ENCODE measurements at regions not wholly inside any gene's neighbourhood (a gene's known extent, or its start where the extent isn't known, plus 50 kb on each side); places are given as distances from the start of the nearest gene placed in this dataset.

DNA sequence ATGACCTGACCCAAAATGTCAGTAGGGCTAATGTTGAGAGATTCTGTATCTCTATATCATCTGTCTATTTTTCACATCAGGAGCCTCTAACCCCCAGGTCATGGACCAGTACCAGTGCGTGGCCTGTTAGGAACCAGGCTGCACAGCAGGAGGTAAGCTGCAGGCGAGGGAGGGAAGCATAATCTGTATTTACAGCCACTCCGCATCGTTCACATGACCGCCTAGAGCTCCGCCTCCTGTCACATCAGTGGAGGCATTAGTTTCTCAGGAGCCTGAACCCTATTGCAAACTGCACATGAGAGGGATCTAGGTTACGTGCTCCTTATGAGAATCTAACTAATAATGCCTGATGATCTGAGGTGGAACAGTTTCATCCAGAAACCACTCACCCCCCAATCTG, 180.6 kb downstream of the RDH14 start:
- no peak for DNase-seq (ENCODE audit: low read depth)

DNA sequence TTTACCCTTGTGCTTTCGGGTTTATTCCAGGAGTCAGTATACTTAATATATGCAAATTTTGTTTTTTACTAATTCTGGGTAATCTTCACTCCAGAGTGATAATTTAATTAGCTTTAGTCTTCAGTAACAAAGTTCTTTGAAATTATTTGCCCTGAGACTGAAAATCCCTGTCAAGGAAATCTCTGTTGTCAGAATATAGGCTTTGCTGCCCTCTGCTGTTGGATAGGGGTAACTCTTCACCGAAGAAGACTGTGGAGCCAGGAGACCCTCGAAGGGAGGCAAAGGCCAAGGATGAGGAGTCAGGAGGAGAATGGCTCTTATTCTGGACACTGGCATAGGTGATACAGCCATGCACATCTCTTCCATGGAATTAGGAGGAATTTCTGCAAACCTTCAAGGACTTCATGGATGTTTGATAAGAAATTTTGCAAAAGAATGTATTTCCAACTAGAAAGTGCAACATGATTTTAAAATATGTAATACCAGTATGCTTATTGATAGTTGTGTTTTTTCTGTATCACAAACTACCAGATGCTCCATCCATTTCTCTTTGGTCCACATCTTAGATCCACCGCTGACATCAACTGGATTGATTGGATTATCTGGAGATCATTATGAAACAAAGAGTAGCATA, 182.3 kb downstream of the RDH14 start:
- no peak for DNase-seq (ENCODE audit: low read depth)

DNA sequence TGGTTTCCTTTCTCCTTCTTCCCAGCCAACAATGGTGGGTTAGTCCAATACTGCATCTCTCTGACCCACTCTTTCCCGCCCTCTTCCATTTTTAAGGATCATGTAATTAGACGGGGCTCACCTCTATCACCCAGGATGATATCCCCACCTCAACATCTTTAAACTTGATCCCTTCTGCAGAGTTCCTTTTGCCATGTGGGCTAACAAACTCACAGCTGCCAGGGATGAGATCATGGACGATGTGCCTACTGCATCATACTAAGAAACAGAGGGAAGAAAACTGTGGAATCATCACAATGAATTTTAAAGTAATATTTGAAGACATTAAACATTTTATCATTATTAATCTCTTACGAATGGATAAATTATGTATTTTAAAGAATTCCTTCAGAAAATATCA, 183.5 kb downstream of the RDH14 start:
- DNase-seq (ENCODE audit: low read depth), result no peak

DNA sequence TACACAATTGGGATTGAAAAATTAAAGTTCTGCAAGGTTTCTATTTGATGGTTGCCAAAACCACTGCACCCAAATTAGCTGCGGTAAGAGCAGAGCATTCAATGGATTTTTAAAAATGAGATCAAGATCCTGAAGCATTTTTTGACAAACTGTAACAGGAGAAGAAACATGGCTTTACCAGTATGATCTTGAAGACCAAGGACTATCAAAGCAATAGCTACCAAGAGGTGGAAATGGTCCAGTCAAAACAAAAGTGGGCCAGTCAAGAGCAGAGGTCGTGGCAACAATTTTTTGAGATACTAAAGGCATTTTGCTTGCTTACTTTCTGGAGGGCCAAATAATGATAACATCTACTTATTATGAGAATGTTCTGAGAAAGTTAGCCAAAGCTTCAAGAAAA, 186.8 kb downstream of the RDH14 start:
- DNase-seq (ENCODE audit: low read depth), result no peak

DNA sequence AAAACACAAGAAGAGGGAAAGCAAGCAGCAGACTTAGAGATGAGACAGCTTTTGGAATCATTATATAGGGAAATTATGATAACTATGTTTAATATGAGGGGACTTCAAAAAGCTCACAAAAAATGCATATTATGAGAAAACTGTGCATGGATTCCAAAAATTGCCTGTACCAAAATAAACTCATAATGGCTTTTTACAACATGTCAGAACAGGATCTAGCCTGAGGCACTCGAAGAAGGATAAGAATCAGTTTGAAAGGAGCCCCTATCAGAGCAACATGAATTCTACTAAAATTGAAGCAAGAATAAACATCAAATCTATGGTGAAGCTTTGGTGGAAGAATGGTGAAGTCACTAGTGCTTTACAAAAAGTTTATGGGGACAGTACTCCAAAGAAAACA, 187.4 kb downstream of the RDH14 start:
- DNase-seq (ENCODE audit: low read depth), result no peak

DNA sequence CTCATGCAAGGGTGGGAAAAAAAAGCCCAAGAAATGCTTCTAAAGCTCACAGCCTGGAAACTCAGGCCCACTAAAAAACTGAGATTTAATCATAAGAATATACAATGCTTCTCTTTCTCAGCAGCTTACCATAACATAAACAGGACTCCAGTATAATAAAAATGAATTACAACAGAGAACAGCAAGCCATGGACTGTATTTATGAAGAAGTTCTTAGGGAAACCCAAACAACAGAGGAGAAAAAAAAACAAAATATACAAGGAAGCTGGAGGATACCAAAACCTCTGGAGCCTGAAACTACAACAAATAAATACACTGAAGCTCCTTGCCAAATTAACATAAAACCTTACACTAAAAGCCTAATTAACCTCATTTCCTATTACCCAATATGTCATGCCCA, 187.8 kb downstream of the RDH14 start:
- DNase-seq (ENCODE audit: low read depth), result no peak

DNA sequence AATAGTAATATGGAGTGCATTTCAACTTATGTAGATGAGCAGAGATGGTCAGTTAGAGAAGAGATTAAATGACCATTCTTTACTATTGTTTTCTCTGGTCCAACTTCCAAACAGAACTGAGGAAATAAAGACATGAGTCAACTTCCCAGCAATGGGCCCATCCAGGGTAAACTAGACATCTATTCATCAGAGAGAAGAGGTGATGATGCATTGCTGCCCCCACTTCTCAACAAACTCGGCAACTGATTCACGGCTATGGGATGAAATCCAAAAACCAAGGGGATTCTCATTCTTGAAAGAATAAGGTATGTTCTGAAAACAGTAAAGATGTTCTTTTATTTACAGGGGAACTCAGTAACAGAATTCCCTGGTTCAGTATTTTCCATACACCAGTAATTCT, 190.7 kb downstream of the RDH14 start:
- no peak for DNase-seq (ENCODE audit: low read depth)

DNA sequence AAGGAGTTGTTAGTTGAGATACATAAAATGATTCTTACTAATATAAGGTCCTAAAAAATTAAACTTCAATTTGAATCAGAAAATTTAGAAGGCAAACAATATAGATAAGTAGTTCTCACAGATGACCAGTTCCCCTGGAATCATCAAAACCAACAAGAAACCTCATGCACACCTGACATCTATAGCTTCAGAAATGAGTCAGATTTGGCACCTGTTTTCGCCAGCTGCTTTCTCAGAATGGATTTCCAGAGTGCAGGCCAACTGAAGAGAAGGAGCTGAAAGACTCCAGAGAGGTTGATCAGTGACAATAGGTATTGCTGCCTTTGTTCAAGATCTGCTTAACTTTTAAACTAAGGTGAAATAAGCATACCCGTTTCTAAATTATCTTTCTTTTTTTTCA, 192.4 kb downstream of the RDH14 start:
- no peak for DNase-seq (ENCODE audit: low read depth)

DNA sequence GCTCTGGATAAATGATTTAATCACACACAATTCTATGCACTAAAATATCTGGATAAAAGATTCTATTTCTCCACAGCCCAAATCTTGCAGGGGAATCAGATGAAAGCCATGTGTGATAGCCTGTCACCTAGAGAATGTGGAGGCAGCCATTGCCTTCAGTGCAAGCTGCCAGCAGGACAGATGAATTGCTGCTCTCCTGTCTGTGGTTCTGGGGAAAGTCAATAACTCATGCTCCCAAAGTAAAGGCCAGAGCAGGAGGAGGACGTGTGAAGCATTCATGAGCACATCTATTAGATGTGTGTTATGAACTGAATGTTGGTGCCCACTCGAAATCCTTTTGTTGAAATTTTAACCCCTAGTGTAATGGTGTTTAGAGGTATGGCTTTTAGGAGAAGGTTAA, 195.1 kb downstream of the RDH14 start:
- DNase-seq (ENCODE audit: low read depth), result no peak

DNA sequence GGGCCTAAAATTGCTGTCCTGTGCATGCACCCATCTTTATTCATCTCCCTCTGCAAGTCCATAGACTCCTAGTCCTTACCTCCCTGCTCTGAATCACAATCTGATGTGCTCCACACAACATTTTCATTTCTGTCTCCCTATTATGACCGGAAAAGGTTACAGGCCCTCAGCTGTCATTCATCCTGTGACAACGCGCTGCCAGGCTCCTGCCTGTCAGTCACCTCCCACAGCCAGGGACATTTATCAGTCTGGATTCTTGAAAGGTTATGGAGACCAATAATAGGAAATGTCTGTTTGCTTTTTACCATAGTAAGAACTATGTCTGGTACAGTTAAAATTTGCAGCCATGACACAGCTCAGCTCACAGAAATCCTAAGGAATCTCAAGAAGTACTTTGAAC, 197.1 kb downstream of the RDH14 start:
- no peak for DNase-seq (ENCODE audit: low read depth)

DNA sequence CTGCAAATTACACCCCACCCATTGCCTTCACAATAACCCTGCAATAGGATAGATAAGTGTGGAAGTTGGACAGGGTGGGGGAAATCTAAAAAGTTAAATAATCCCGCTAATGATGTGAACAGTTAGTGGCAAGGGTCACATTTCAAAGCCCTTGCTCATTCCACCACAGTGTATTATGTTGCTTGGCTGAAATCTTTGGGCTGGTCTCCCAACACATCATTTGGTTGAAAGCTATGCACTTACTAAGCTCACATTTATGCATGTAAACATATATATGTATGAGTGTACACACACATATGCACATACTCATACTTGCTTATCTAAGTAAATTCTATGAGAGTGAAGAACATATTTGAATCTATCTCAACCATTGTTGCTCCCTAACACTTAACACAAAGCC, 197.8 kb downstream of the RDH14 start:
- DNase-seq (ENCODE audit: low read depth), result no peak

DNA sequence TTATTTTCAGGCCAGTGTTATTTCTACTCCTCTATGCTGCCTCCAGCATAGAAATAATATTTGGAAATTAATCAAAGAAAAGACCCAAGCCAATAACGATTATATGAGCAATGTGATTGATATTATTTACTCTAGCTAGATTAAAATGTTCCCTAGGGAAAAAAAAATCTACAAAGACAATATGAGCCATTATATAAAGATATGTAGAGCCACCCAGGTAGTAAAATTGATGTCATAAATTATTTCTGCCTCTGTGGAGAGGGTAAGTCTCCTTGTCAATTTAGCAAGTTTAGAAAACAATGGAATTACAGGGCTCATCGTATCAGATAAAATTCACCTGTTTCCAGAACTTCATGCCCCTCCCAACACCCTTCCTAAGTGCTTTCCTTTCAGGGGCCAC, 202.9 kb downstream of the RDH14 start:
- DNase-seq (ENCODE audit: low read depth), result no peak

DNA sequence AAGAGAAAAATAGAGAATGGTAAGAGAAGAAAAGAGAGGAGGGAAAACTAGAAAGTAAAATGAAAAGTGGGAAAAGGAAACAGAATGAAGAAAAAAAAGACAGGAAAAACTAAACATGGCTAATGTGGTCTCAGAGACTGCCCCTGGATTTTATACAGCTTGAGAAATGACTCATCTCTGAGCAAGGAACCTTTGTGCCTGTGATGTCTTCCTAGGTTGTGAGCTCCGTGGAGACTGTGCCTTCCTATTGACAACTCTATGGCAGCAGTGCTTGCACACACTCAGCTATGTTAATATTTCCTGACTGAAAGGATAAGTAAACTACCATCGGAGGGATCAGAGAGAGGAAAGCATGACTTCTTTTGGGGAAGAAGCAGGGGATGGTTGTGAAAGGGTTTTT, 203.8 kb downstream of the RDH14 start:
- DNase-seq (ENCODE audit: low read depth), result no peak

DNA sequence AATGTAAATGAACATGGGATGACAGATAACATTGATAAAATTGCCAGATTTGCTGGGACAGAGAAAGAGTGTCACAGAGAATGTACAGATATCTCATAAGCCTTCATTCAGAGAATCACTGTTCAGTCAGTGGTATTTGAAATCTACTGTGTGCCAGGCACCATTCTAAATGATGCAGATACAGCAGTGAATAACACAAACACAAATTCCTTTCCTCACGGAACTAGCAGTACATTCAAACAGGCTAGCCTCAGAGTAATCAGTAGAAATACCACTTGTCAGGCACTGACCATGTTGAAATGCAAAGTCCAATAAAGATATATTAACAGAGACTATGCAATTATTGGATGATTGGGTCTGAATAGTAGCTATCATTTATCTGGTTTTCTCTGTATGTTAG, 211.0 kb downstream of the RDH14 start:
- DNase-seq (ENCODE audit: low read depth), result no peak

DNA sequence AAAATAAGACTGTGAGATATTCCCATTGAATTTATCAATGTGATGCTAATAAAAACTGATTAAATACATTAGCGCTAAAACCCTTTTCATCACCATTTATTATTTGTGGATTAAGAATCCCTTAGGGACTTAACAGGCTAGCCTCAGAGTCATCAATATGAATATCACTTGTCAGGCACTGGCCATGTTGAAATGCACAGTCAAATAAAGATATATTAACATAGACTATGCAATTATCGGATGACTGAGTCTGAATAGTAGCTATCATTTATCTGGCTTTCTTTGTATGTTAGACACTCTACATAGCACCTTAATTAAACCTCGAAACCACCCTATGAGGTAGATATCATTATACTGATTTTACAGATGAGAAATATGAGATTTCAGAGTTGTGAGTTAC, 213.6 kb downstream of the RDH14 start:
- no peak for DNase-seq (ENCODE audit: low read depth)

DNA sequence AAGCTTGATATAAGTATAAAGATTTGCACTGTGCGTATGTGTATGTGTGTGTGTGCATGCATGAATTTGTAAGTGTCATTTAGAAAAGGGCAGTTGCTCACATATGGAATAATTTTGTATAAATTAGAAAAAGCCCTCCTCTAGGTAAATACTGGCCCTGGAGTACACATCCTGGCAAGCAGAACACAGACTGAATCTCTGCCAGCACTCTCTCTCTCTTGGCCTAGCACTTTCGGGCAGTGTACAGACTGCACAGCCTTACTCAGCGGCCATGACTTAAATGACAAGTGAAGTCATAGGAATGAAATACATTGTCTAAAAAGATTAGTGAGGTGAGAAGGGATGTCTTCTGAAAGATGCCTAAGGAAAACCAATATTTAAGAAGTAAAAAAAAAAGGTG, 214.1 kb downstream of the RDH14 start:
- DNase-seq (ENCODE audit: low read depth), result no peak

DNA sequence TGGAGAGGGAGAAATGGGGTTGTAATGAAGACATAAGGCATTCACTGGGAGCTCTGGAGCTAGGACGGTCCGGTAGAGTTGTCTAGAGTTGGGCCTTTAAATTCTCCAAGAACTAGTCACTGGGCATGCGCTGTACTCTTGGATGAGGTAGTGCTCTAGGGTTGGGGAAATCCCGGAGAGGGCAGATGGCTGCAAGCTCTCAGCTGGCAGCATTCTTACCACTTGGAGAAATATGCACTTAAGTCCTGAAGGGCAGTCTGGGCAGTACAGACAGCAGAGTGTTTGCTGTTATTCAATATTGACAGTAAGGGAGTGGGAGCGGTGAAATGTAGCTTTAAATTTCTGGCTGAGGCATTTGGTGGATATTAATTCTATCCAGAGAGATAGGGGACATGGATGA, 214.6 kb downstream of the RDH14 start:
- DNase-seq (ENCODE audit: low read depth), result no peak

DNA sequence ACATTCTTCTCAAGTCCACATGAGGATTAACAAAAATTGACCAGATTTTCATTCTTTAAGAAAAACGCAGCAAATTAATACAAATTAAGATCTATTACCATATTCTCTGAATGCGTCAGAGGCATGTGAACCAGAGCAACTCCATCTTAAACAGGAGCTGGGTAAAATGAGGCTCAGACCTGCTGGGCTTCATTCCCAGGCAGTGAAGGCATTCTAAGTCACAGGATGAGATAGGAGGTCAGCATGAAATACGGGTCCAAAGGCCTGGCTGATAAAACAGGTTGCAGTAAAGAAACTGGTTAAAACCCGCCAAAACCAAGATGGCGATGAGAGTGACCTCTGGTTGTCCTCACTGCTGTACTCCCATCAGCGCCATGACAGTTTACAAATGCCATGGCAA, 217.6 kb downstream of the RDH14 start:
- no peak for DNase-seq (ENCODE audit: low read depth)

DNA sequence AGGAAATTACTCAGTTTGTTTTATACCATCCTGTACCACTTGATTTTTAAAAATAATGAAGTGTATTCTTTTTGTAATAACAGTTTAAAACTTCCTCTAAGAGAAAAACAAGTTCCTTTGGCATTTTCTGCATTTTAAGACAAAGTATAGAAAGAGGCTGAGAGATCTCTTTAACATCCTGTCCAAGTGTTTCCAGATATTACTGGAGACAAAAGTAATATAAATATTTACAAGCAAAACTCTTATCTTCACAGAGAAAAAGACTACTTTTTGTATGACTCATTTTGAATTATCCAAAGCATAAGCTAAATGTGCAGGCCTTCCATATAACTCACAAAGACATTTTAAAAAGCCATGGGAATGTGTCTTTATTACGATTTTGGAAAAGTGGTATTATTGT, 221.1 kb downstream of the RDH14 start:
- no peak for DNase-seq (ENCODE audit: low read depth)

DNA sequence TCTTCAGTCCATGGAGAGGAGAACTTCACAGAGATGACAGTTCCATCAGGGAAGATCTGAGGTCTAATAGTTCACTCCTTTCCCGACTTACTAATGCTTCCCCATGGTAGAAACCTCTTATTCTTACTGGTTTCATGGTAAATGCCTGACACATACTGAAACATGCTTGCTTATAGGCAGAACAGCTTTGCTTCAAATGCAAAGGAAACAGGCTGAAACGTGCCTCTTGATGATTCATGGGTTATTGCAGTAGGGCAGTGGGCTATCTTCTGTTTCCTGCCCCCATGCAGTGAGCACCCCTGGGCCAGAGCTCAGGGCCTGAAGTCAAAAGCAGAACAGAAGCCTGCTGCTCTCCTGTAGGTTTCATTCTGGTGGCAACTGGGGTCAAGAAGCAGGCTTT, 223.5 kb downstream of the RDH14 start:
- DNase-seq (ENCODE audit: low read depth), result no peak

DNA sequence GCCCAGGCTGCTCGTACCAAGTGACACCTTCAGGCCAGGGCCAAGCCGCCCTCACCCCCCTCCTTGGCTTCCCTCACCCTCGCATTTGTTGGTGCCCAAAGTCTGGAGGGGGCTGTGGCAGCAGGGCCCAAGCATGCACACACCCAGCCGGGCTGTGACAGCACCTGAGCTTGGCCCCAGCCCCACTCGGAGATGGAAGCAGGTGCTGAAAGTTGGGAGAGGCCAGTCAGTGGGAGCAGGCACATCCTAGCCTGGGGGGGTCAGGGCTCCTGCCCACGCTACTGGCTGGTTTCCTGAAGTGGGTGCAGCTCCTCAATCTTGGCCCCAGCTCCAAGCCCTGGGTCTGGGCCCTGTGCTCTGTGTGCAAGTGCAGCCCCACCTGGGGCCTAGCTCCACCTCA, 228.0 kb downstream of the RDH14 start:
- no peak for DNase-seq (ENCODE audit: low read depth)

DNA sequence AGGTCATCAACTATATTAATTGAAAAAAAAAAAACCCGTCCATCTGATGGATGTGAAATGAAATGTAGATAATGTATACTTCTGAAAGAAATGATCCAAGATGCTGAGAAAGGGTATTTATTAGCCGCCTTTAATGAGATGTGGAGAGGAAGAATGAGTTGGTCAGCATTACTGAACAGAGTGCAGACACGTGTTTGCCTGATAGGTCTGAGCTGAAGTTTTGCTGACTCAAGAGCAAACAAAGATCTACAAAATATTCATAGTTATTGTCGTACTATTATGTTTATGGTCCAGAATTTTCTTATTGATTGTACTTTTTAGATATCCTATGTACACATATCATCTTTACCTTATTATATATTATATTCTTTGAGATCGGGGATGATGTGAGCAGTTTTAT, 235.3 kb downstream of the RDH14 start:
- DNase-seq (ENCODE audit: low read depth), result no peak

DNA sequence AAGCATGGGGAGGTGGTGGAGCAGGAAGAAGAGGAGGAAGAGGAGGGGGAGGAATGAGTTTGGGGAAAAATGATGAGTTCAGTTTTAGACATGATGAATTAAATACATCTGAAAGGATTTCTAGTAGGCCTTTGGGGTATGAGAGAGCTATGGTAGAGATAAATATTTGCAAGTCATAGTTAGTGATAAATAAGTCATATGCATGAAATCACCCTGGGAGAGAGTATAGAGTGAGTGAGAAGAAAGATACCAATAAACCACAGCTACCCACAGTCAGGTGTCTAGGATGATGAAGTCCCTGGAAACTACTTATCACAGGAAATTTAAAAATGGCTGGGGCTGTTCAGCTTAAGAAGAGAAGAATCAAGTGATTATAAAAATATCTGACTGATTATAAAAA, 240.5 kb downstream of the RDH14 start:
- DNase-seq (ENCODE audit: low read depth), result no peak

DNA sequence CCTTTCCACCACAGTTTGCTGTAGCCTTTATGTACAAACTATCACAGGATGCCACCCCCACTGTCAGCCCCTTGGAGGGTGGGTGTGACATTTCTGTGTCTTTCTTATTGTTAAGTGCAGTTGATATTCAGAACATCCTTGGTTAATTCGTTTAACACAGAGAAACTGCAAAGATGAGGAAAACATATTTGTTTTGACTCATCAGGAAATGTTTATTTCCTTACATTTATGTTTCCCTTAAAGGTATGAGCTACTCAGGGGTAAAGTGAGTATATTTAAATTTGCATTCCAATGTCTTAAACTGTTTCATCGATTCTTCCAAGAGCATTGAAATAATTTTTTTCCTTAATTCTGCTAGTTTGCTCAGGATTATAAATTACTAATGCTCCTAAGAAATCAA, 243.4 kb downstream of the RDH14 start:
- DNase-seq (ENCODE audit: low read depth), result no peak

DNA sequence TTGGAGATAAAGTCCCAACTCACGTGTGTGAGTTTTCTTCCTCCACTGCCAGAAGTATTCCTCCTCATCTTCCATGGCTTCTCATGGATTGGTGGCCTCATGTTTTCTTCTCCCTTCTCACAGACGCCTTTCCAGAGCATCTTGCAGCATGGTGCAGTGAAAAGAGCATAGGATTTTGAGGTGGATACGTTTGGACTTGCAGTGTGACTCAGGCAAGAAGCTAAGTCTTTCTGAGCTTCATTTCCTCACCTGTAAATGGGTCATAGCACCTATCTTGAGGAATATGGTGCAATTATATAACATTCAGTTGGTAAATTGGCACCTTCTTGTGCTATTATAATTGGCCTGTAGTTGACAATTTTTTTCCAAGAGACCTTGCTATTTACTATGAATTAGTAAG, 247.6 kb downstream of the RDH14 start:
- DNase-seq (ENCODE audit: low read depth), result no peak
